H1 (cell line): ENCODE measurements at regions not wholly inside any gene's neighbourhood (a gene's known extent, or its start where the extent isn't known, plus 50 kb on each side); places are given as distances from the start of the nearest gene placed in this dataset.

Experiments
- CTCF ChIP-seq, 3 experiments: IDR thresholded peaks; 1 replicate in 2 of 3; 2 replicates in 1 of 3; pipeline versions ENCODE4 v1.5.1 to v1.6.1; 2011; ENCODE audit warnings: low read length in 3 of 3, mild to moderate bottlenecking in 3 of 3, inconsistent platforms in 2 of 3, low read depth in 1 of 3, moderate library complexity in 1 of 3; ENCODE audit not compliant: insufficient read depth in 1 of 3; ENCODE audit errors: control extremely low read depth in 1 of 3
- EZH2 ChIP-seq: fragments of 200-600 bp; sonication (generic); IDR thresholded peaks from 2 replicates; pipeline ENCODE4 v1.7.1; 2012; ENCODE audit warnings: low read depth, mild to moderate bottlenecking, moderate library complexity, low read length, inconsistent platforms; ENCODE audit not compliant: severe bottlenecking
- SUZ12 ChIP-seq: fragments of 200-600 bp; sonication (generic); IDR thresholded peaks from 2 replicates; pipeline ENCODE4 v1.6.1; 2012; ENCODE audit warnings: mild to moderate bottlenecking, inconsistent platforms, low read length, moderate library complexity, mixed read lengths
- TEAD4 ChIP-seq: IDR thresholded peaks from 2 replicates; pipeline ENCODE4 v1.6.1; 2012; ENCODE audit warnings: low read depth, low read length, inconsistent platforms, mixed read lengths

DNA sequence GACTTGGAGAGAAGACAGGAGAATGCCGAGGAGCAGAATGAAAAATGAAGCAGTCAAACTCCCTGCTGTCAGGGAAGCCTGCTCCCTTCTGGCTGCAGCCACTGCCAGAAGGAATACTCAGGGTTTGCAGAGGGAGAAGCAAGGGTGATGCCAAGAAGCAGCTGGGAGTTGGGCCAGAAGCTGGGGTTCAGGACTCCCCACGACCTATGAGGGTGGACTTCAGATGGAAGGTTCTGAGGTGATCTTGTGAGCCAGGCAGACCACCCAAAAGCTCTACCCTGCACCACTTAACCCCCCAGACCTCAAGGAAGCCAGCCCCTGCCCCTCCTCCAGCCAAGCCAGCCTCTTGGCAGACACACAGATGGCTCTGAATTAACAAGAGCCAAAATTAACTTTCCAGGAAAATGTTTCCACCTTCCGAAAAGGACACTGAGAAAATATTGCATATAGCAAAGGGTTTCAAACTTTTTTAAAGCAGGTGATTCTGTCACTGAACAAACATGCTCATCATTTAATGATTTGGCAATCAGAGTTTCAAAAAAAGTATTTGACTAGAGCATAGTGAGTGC is 126.0 kb upstream of the ERCC4 start:
- TF ChIP-seq SUZ12 = no peak
- TF ChIP-seq CTCF (IDR thresholded peaks at IDR 0.05; ENCODE audit: control extremely low read depth in 1 of 3, insufficient read depth in 1 of 3, low read depth in 1 of 3, low read length in 3 of 3) = no peak
- TF ChIP-seq EZH2 = no peak
- TF ChIP-seq TEAD4 = no peak
